Spleen (tissue), 11 donors: ENCODE measurements at regions not wholly inside any gene's neighbourhood (a gene's known extent, or its start where the extent isn't known, plus 50 kb on each side); places are given as distances from the start of the nearest gene placed in this dataset.

Experiments
- DNase-seq: peaks from one replicate; pipeline ENCODE4 v3.0.0-alpha.2; 2020
- H3K27ac ChIP-seq, 8 donors: fragments of 200-600 bp; sonication (generic) in 7 of 8; 1 replicate in 4 of 8; 2 replicates in 4 of 8; pipeline versions ENCODE4 v1.5.0 to v1.8.0; 2016 to 2021; ENCODE audit warnings: inconsistent platforms in 4 of 8, mild to moderate bottlenecking in 4 of 8, moderate library complexity in 1 of 8
- H3K27me3 ChIP-seq, 7 donors: fragments of 200-600 bp; sonication (generic) in 6 of 7; replicated peaks in 1 of 7; 1 replicate in 4 of 7; 2 replicates in 3 of 7; pipeline versions ENCODE4 v1.5.0 to v1.8.0; 2016 to 2021; ENCODE audit warnings: inconsistent platforms in 3 of 7, mild to moderate bottlenecking in 1 of 7
- H3K36me3 ChIP-seq, 6 donors: fragments of 200-600 bp; sonication (generic) in 5 of 6; 1 replicate in 4 of 6; 2 replicates in 2 of 6; pipeline versions ENCODE4 v1.5.0 to v1.8.0; 2016 to 2021; ENCODE audit warnings: inconsistent platforms in 2 of 6
- H3K4me1 ChIP-seq, 6 donors: fragments of 200-600 bp; sonication (generic) in 5 of 6; 1 replicate in 3 of 6; 2 replicates in 3 of 6; pipeline versions ENCODE4 v1.5.0 to v1.8.0; 2016 to 2021; ENCODE audit warnings: inconsistent platforms in 3 of 6
- H3K4me3 ChIP-seq, 8 donors: fragments of 200-600 bp; sonication (generic) in 7 of 8; 1 replicate in 4 of 8; 2 replicates in 4 of 8; pipeline versions ENCODE4 v1.5.0 to v1.8.0; 2016 to 2021; ENCODE audit warnings: inconsistent platforms in 4 of 8, mild to moderate bottlenecking in 4 of 8, moderate library complexity in 2 of 8
- H3K9me3 ChIP-seq, 8 donors: fragments of 200-600 bp; sonication (generic) in 7 of 8; 1 replicate in 4 of 8; 2 replicates in 4 of 8; pipeline versions ENCODE4 v1.5.0 to v1.8.0; 2016 to 2021; ENCODE audit warnings: inconsistent platforms in 4 of 8
- POLR2A ChIP-seq, 3 donors: fragments of 450-650 bp; IDR thresholded peaks; one replicate each; pipeline ENCODE4 v1.5.1; 2017; ENCODE audit warnings: antibody characterized with exemption in 3 of 3, mild to moderate bottlenecking in 1 of 3
- POLR2AphosphoS5 ChIP-seq, 3 donors: sonication (generic); formaldehyde crosslinking; IDR thresholded peaks; one replicate each; pipeline ENCODE4 v1.5.1; 2017; ENCODE audit warnings: antibody characterized with exemption in 3 of 3
- WGBS, 5 donors: extraction: QIAGEN DNeasy Blood & Tissue Kit in 3 of 5; methylation state at CpG; one replicate each; pipeline versions ENCODE4 v1.1.5 to v1.1.7; 2013 to 2018; 5-methylcytosine and 5-hydroxymethylcytosine counted together
- intact Hi-C: fragments of 100-400 bp; cut with DNase I; formaldehyde crosslinking; loops from one replicate; pipeline ENCODE4 v1.15.0; 2023; ENCODE audit warnings: low total_unique reads
- donor health status: healthy with polysubstance abuse.
- donor health status: DM: no; HTN: no; CAD: no; lungs with moderate emphysema.
- donor health status: DM: no; HTN: no; CAD: no.
- donor health status: Bipolar disorder and iron deficiency.
- donor health status: healthy.
- donor health status: DM: no; HTN: no; CAD: no.
- donor health status: DM: yes; HTN: yes; CAD: no.

- H3K4me3 ChIP-seq, result no peak overlapping the region
- H3K27ac ChIP-seq, result peak overlapping the region; percentile 38 to 84 (median 74)
- H3K9me3 ChIP-seq, result peaks cover 0 to 9% (median 3%) of the 10 kb centered on the region in 8 donors
- H3K36me3 ChIP-seq, result no peaks in the 10 kb centered on the region
- H3K27me3 ChIP-seq, result no peaks in the 10 kb centered on the region
- 47 to 59% (median 53%) methylated on average over 2 of the region's 2 CpGs for WGBS, 5 donors
- no peak for DNase-seq
- TF ChIP-seq POLR2AphosphoS5 (IDR thresholded peaks at IDR 0.05), result peak in 1 of 3 donors; percentile 16
- TF ChIP-seq POLR2A (IDR thresholded peaks at IDR 0.05), result no peak
- intact Hi-C loops, result no loop called here
- peaks cover 0 to 31% (median 21%) of the 10 kb centered on the region in 6 donors for H3K4me1 ChIP-seq
Measured at GRCh38 chr12:46430340-46430948, 57.9 kb upstream of the SLC38A2 start.
